ENCODE measurements at regions not wholly inside any gene's neighbourhood (a gene's known extent, or its start where the extent isn't known, plus 50 kb on each side); places are given as distances from the start of the nearest gene placed in this dataset.

- no peaks in the 10 kb centered on the region for H3K36me3 ChIP-seq (ENCODE audit: control insufficient read depth in 2 of 3, insufficient read depth in 3 of 3, low read length in 3 of 3)
- H3K4me3 ChIP-seq (ENCODE audit: low read length in 3 of 3) = no peak overlapping the region
- no peaks in the 10 kb centered on the region for H3K4me1 ChIP-seq (ENCODE audit: control insufficient read depth in 2 of 3, insufficient read depth in 2 of 3, low read depth in 1 of 3, low read length in 3 of 3)
- H3K27ac ChIP-seq (ENCODE audit: low read depth in 2 of 2, low read length in 2 of 2) = no peak overlapping the region
- no peaks in the 10 kb centered on the region for H3K27me3 ChIP-seq (ENCODE audit: control insufficient read depth, insufficient read depth, low read length)
- FAIRE-seq = no peak
- DNase-seq = no peak
- no peak overlapping the region for H3K9ac ChIP-seq (ENCODE audit: low read length in 3 of 3)
- TF ChIP-seq, protein P1, sequence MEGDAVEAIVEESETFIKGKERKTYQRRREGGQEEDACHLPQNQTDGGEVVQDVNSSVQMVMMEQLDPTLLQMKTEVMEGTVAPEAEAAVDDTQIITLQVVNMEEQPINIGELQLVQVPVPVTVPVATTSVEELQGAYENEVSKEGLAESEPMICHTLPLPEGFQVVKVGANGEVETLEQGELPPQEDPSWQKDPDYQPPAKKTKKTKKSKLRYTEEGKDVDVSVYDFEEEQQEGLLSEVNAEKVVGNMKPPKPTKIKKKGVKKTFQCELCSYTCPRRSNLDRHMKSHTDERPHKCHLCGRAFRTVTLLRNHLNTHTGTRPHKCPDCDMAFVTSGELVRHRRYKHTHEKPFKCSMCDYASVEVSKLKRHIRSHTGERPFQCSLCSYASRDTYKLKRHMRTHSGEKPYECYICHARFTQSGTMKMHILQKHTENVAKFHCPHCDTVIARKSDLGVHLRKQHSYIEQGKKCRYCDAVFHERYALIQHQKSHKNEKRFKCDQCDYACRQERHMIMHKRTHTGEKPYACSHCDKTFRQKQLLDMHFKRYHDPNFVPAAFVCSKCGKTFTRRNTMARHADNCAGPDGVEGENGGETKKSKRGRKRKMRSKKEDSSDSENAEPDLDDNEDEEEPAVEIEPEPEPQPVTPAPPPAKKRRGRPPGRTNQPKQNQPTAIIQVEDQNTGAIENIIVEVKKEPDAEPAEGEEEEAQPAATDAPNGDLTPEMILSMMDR (IDR thresholded peaks at IDR 0.05; ENCODE audit: borderline replicate concordance, extremely low read depth, insufficient read depth) = no peak
- intact Hi-C loops (cut with DNase I) = no loop called here
- no peaks in the 10 kb centered on the region for H3K9me3 ChIP-seq (ENCODE audit: control insufficient read depth in 2 of 3, insufficient read depth in 1 of 3, low read length in 3 of 3)
Observed at GRCh38 chr1:82948386-82948785, 1050.5 kb downstream of the TTLL7 start.

DNA sequence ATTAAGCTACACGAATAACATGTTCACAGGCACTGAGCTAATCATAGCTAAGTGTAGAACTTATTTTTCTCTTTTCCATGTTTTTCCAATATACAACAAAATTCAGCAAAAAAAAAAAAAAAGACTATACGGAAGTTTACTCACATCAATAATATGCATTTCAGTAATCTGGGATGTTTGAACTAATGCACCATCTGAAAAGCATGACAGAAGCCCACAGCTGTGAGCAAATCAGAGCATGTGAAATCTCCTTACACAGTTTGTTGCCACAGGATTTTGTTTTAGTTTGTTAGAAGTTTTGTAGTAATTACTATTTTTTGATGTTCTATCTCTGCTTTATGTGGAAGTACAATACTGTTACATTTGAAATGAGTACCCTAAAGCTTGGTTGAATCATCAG lies 1051.7 kb downstream of the TTLL7 start:
- no peaks in the 10 kb centered on the region for H3K36me3 ChIP-seq (ENCODE audit: control insufficient read depth in 2 of 3, insufficient read depth in 3 of 3, low read length in 3 of 3)
- H3K27me3 ChIP-seq (ENCODE audit: control insufficient read depth, insufficient read depth, low read length) = no peaks in the 10 kb centered on the region
- H3K27ac ChIP-seq (ENCODE audit: low read depth in 2 of 2, low read length in 2 of 2) = no peak overlapping the region
- H3K9ac ChIP-seq (ENCODE audit: low read length in 3 of 3) = no peak overlapping the region
- no peak overlapping the region for H3K4me3 ChIP-seq (ENCODE audit: low read length in 3 of 3)
- TF ChIP-seq, protein P1 (IDR thresholded peaks at IDR 0.05; ENCODE audit: borderline replicate concordance, extremely low read depth, insufficient read depth) = no peak
- H3K4me1 ChIP-seq (ENCODE audit: control insufficient read depth in 2 of 3, insufficient read depth in 2 of 3, low read depth in 1 of 3, low read length in 3 of 3) = no peaks in the 10 kb centered on the region
- no peaks in the 10 kb centered on the region for H3K9me3 ChIP-seq (ENCODE audit: control insufficient read depth in 2 of 3, insufficient read depth in 1 of 3, low read length in 3 of 3)
- intact Hi-C loops (cut with DNase I) = no loop called here
- no peak for DNase-seq
- no peak for FAIRE-seq

GRCh38 chr1:82946096-82946605 lies 1052.8 kb downstream of the TTLL7 start:
- no peaks in the 10 kb centered on the region for H3K4me1 ChIP-seq (ENCODE audit: control insufficient read depth in 2 of 3, insufficient read depth in 2 of 3, low read depth in 1 of 3, low read length in 3 of 3)
- no peaks in the 10 kb centered on the region for H3K9me3 ChIP-seq (ENCODE audit: control insufficient read depth in 2 of 3, insufficient read depth in 1 of 3, low read length in 3 of 3)
- H3K27ac ChIP-seq (ENCODE audit: low read depth in 2 of 2, low read length in 2 of 2) = no peak overlapping the region
- no peaks in the 10 kb centered on the region for H3K27me3 ChIP-seq (ENCODE audit: control insufficient read depth, insufficient read depth, low read length)
- TF ChIP-seq, protein P1 (IDR thresholded peaks at IDR 0.05; ENCODE audit: borderline replicate concordance, extremely low read depth, insufficient read depth) = no peak
- no peaks in the 10 kb centered on the region for H3K36me3 ChIP-seq (ENCODE audit: control insufficient read depth in 2 of 3, insufficient read depth in 3 of 3, low read length in 3 of 3)
- no peak for FAIRE-seq
- no peak overlapping the region for H3K9ac ChIP-seq (ENCODE audit: low read length in 3 of 3)
- no peak for DNase-seq
- no peak overlapping the region for H3K4me3 ChIP-seq (ENCODE audit: low read length in 3 of 3)
- intact Hi-C loops (cut with DNase I) = no loop called here

DNA sequence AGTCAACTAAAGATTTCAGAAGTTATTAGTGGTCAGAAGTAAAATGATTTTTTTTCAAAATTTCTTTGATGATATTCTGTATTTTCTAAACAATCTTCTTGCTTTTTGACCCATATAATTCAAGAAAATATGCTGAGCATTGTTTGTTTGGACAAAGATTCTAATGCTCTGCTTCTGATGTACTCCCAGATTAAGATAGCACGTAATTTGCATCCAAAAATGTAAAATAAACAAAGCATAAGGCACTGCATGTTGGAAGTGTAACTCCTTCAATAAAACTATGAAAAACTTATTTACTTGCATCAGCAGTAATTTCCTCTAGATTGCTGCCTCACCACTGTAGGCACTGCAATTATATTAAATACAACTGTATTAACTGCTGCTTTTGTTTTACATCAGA lies 1054.1 kb downstream of the TTLL7 start:
- Histone ChIP-seq H3K4me3 (ENCODE audit: low read length in 3 of 3) (no peak overlapping the region), H3K36me3 (ENCODE audit: control insufficient read depth in 2 of 3, insufficient read depth in 3 of 3, low read length in 3 of 3) (no peaks in the 10 kb centered on the region), H3K9ac (ENCODE audit: low read length in 3 of 3) (no peak overlapping the region), H3K27me3 (ENCODE audit: control insufficient read depth, insufficient read depth, low read length) (no peaks in the 10 kb centered on the region), H3K27ac (ENCODE audit: low read depth in 2 of 2, low read length in 2 of 2) (no peak overlapping the region), H3K4me1 (ENCODE audit: control insufficient read depth in 2 of 3, insufficient read depth in 2 of 3, low read depth in 1 of 3, low read length in 3 of 3) (no peaks in the 10 kb centered on the region), H3K9me3 (ENCODE audit: control insufficient read depth in 2 of 3, insufficient read depth in 1 of 3, low read length in 3 of 3) (no peaks in the 10 kb centered on the region)
- no peak for DNase-seq
- TF ChIP-seq, protein P1 (IDR thresholded peaks at IDR 0.05; ENCODE audit: borderline replicate concordance, extremely low read depth, insufficient read depth) = no peak
- intact Hi-C loops (cut with DNase I) = no loop called here
- no peak for FAIRE-seq
